Esophagus muscularis mucosa (tissue), 3 donors: ENCODE measurements at regions not wholly inside any gene's neighbourhood (a gene's known extent, or its start where the extent isn't known, plus 50 kb on each side); places are given as distances from the start of the nearest gene placed in this dataset.

Source experiments
- POLR2A ChIP-seq: fragments of 450-650 bp; IDR thresholded peaks from one replicate; pipeline ENCODE4 v1.6.1; 2017; ENCODE audit warnings: antibody characterized with exemption, moderate library complexity, mild to moderate bottlenecking, low read depth
- POLR2AphosphoS5 ChIP-seq, 2 donors: sonication (generic); formaldehyde crosslinking; IDR thresholded peaks; one replicate each; pipeline ENCODE4 v1.6.1; 2017; ENCODE audit warnings: antibody characterized with exemption in 2 of 2
- TF ChIP-seq, protein P1 (sequence below), 3 experiments: fragments of 200-600 bp in 2 of 3; fragments of 450-650 bp in 1 of 3; sonication (generic) in 2 of 3; IDR thresholded peaks; one replicate each; pipeline ENCODE4 v1.5.1; 2017 to 2019; ENCODE audit warnings: antibody characterized with exemption in 3 of 3, mild to moderate bottlenecking in 2 of 3, moderate library complexity in 1 of 3

DNA sequence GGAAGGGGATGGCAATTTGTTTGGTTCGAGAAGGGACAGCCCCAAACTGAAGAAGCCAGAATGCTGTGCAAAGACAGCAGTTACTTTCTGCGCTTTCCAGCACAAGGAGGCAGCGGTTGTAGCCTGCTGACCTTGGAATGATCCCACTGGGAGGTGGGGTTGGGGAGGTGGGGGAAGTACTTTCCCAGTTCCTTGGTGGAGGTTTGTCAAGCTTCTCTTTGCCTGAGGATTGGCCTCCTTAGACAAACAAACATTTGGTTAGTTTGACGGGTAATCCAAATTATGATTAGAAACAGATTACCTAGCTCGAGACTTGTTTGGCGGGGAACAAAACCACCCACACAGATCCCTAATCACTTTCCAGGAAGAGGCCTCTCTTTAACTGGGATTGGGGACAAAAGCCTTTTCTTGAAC, 79.1 kb upstream of the EGLN3 start:
- TF ChIP-seq, protein P1, sequence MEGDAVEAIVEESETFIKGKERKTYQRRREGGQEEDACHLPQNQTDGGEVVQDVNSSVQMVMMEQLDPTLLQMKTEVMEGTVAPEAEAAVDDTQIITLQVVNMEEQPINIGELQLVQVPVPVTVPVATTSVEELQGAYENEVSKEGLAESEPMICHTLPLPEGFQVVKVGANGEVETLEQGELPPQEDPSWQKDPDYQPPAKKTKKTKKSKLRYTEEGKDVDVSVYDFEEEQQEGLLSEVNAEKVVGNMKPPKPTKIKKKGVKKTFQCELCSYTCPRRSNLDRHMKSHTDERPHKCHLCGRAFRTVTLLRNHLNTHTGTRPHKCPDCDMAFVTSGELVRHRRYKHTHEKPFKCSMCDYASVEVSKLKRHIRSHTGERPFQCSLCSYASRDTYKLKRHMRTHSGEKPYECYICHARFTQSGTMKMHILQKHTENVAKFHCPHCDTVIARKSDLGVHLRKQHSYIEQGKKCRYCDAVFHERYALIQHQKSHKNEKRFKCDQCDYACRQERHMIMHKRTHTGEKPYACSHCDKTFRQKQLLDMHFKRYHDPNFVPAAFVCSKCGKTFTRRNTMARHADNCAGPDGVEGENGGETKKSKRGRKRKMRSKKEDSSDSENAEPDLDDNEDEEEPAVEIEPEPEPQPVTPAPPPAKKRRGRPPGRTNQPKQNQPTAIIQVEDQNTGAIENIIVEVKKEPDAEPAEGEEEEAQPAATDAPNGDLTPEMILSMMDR (IDR thresholded peaks at IDR 0.05) = no peak
- TF ChIP-seq POLR2A (no peak), POLR2AphosphoS5 (IDR thresholded peaks at IDR 0.05) (no peak)
